Panc1 (cell line): ENCODE measurements at regions not wholly inside any gene's neighbourhood (a gene's known extent, or its start where the extent isn't known, plus 50 kb on each side); places are given as distances from the start of the nearest gene placed in this dataset.

ENCODE experiments used
- ATAC-seq: fragments of 200-7000 bp; cut with Tn5 transposase; 2 replicates; pipeline ENCODE4 v1.9.1; 2020; ENCODE audit warnings: mild to moderate bottlenecking, moderate library complexity
- BruUV-seq: library from RNA; stranded (reverse); fragments of 400-500 nt; replicated peaks from 2 replicates; lab custom pipeline; 2021; lab: Mats Ljungman, UMichigan
- CTCF ChIA-PET: fragments of 300-600 bp; sonication (Branson Sonifier 250); formaldehyde crosslinking; loops from one replicate; lab custom pipeline; 2022; ENCODE audit warnings: antibody characterized with exemption; lab: Charles Lee
- POLR2A ChIA-PET: fragments of 300-600 bp; sonication (Branson Sonifier 250); formaldehyde crosslinking; loops from one replicate; lab custom pipeline; 2022; ENCODE audit warnings: antibody characterized with exemption; lab: Charles Lee
- DNase-seq: peaks from one replicate; pipeline ENCODE4 v3.0.0-alpha.2; 2010; ENCODE audit warnings: low read depth, low spot score
- H3K27ac ChIP-seq: 2 replicates; pipeline ENCODE4 v1.5.1; 2011; ENCODE audit warnings: mild to moderate bottlenecking, low read length, inconsistent platforms
- H3K27me3 ChIP-seq: fragments of 200-500 bp; sonication (Bioruptor generic); 2 replicates; pipeline ENCODE4 v1.6.0; 2014; ENCODE audit warnings: low read length, inconsistent platforms; ENCODE audit not compliant: control insufficient read depth, insufficient read depth
- H3K36me3 ChIP-seq: fragments of 200-500 bp; sonication (Bioruptor generic); 2 replicates; pipeline ENCODE4 v1.5.1; 2014; ENCODE audit warnings: inconsistent platforms, mild to moderate bottlenecking, low read length, moderate library complexity; ENCODE audit not compliant: control insufficient read depth, insufficient read depth
- H3K4me1 ChIP-seq: 2 replicates; pipeline ENCODE4 v1.5.1; 2011; ENCODE audit warnings: inconsistent platforms, mild to moderate bottlenecking, low read length, moderate library complexity; ENCODE audit not compliant: control insufficient read depth, insufficient read depth
- H3K4me3 ChIP-seq, 2 experiments: 2 replicates each; pipeline ENCODE4 v1.5.1; 2011 to 2012; ENCODE audit warnings: low read depth in 2 of 2, low read length in 2 of 2, mild to moderate bottlenecking in 2 of 2, inconsistent platforms in 1 of 2, moderate library complexity in 1 of 2
- H3K9me3 ChIP-seq: fragments of 200-500 bp; sonication (Bioruptor generic); 2 replicates; pipeline ENCODE4 v1.5.1; 2014; ENCODE audit warnings: low read depth, mild to moderate bottlenecking, inconsistent platforms, low read length, moderate library complexity; ENCODE audit not compliant: control insufficient read depth, insufficient read depth
- POLR2AphosphoS5 ChIP-seq: IDR thresholded peaks from 2 replicates; pipeline ENCODE4 v1.6.1; 2012; ENCODE audit warnings: mild to moderate bottlenecking, low read depth, low read length, moderate library complexity
- SIN3A ChIP-seq: IDR thresholded peaks from 2 replicates; pipeline ENCODE4 v1.6.1; 2012; ENCODE audit warnings: low read depth, mild to moderate bottlenecking, low read length, moderate library complexity, borderline replicate concordance; ENCODE audit not compliant: insufficient read depth
- TCF7L2 ChIP-seq: IDR thresholded peaks from 2 replicates; pipeline ENCODE4 v1.6.1; 2011; ENCODE audit warnings: mild to moderate bottlenecking, low read depth, low read length, inconsistent platforms
- in situ Hi-C: cut with HindIII; loops from 2 replicates; pipeline ENCODE4 v1.10.0; 2016; ENCODE audit warnings: low sequenced_read_pairs, low pct_unique_long_range_greater_than_20kb
- intact Hi-C: fragments of 100-400 bp; cut with micrococcal nuclease; formaldehyde crosslinking; loops from one replicate; pipeline ENCODE4 v1.10.0; 2022; ENCODE audit not compliant: unreplicated experiment
- TF ChIP-seq, protein P1 (sequence below): fragments of 450-650 bp; IDR thresholded peaks from 2 replicates; pipeline ENCODE4 v1.5.1; 2017; ENCODE audit warnings: mild to moderate bottlenecking
- TF ChIP-seq, protein P2 (sequence below), 2 experiments: IDR thresholded peaks; 2 replicates each; pipeline ENCODE4 v1.6.1; 2011 to 2012; ENCODE audit warnings: low read depth in 2 of 2, control low read depth in 1 of 2, low read length in 1 of 2, mild to moderate bottlenecking in 1 of 2, moderate library complexity in 1 of 2; ENCODE audit not compliant: insufficient read depth in 1 of 2

DNA sequence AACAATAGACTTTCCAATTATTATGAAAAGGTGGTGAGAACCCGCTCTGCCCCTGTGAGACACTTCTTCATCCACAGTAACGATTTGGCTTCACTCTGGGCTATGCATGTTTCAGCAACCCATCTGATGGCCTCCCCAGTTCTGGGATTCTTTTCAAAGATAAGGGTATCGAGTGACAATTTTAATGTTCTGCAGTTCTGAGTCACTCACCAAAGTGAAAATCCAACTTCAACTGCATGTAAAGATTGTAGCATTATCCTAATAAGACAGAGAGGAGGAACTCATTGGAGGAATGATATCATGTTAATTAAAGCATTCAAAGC, 1078.3 kb upstream of the SEMA6A start:
- no peak for TF ChIP-seq TCF7L2
- TF ChIP-seq, protein P1, sequence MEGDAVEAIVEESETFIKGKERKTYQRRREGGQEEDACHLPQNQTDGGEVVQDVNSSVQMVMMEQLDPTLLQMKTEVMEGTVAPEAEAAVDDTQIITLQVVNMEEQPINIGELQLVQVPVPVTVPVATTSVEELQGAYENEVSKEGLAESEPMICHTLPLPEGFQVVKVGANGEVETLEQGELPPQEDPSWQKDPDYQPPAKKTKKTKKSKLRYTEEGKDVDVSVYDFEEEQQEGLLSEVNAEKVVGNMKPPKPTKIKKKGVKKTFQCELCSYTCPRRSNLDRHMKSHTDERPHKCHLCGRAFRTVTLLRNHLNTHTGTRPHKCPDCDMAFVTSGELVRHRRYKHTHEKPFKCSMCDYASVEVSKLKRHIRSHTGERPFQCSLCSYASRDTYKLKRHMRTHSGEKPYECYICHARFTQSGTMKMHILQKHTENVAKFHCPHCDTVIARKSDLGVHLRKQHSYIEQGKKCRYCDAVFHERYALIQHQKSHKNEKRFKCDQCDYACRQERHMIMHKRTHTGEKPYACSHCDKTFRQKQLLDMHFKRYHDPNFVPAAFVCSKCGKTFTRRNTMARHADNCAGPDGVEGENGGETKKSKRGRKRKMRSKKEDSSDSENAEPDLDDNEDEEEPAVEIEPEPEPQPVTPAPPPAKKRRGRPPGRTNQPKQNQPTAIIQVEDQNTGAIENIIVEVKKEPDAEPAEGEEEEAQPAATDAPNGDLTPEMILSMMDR = no peak
- no peak for TF ChIP-seq SIN3A
- TF ChIP-seq, protein P2, sequence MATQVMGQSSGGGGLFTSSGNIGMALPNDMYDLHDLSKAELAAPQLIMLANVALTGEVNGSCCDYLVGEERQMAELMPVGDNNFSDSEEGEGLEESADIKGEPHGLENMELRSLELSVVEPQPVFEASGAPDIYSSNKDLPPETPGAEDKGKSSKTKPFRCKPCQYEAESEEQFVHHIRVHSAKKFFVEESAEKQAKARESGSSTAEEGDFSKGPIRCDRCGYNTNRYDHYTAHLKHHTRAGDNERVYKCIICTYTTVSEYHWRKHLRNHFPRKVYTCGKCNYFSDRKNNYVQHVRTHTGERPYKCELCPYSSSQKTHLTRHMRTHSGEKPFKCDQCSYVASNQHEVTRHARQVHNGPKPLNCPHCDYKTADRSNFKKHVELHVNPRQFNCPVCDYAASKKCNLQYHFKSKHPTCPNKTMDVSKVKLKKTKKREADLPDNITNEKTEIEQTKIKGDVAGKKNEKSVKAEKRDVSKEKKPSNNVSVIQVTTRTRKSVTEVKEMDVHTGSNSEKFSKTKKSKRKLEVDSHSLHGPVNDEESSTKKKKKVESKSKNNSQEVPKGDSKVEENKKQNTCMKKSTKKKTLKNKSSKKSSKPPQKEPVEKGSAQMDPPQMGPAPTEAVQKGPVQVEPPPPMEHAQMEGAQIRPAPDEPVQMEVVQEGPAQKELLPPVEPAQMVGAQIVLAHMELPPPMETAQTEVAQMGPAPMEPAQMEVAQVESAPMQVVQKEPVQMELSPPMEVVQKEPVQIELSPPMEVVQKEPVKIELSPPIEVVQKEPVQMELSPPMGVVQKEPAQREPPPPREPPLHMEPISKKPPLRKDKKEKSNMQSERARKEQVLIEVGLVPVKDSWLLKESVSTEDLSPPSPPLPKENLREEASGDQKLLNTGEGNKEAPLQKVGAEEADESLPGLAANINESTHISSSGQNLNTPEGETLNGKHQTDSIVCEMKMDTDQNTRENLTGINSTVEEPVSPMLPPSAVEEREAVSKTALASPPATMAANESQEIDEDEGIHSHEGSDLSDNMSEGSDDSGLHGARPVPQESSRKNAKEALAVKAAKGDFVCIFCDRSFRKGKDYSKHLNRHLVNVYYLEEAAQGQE (IDR thresholded peaks at IDR 0.05; ENCODE audit: insufficient read depth in 1 of 2, low read depth in 2 of 2, low read length in 1 of 2) = no peak
- TF ChIP-seq POLR2AphosphoS5 = no peak

GRCh38 chr5:117652036-117652957, 1077.7 kb upstream of the SEMA6A start:
- H3K9me3 ChIP-seq = no peaks in the 10 kb centered on the region
- no peak overlapping the region for H3K27ac ChIP-seq
- no peaks in the 10 kb centered on the region for H3K27me3 ChIP-seq
- no peak for DNase-seq
- ChIA-PET CTCF (no interaction called here), POLR2A (no interaction called here)
- BruUV-seq = no TSS peak
- TF ChIP-seq SIN3A (no peak), TCF7L2 (no peak), POLR2AphosphoS5 (no peak)
- TF ChIP-seq, protein P1 = no peak
- TF ChIP-seq, protein P2 (IDR thresholded peaks at IDR 0.05; ENCODE audit: insufficient read depth in 1 of 2, low read depth in 2 of 2, low read length in 1 of 2) = no peak
- H3K36me3 ChIP-seq = no peaks in the 10 kb centered on the region
- no peak for ATAC-seq
- H3K4me1 ChIP-seq = no peaks in the 10 kb centered on the region
- in situ Hi-C loops = no loop called here
- intact Hi-C loops = no loop called here
- no peak overlapping the region for H3K4me3 ChIP-seq

More for the DNA sequence above, 1078.3 kb upstream of the SEMA6A start:
- ChIA-PET POLR2A (no interaction called here), CTCF (no interaction called here)
- BruUV-seq = no TSS peak
- in situ Hi-C loops (no loop called here), intact Hi-C loops (no loop called here)
- no peak for DNase-seq
- no peak for ATAC-seq
- Histone ChIP-seq H3K4me3 (no peak overlapping the region), H3K9me3 (no peaks in the 10 kb centered on the region), H3K36me3 (no peaks in the 10 kb centered on the region), H3K27ac (no peak overlapping the region), H3K4me1 (no peaks in the 10 kb centered on the region), H3K27me3 (no peaks in the 10 kb centered on the region)
